WERI-Rb-1 (cell line): ENCODE measurements at regions not wholly inside any gene's neighbourhood (a gene's known extent, or its start where the extent isn't known, plus 50 kb on each side); places are given as distances from the start of the nearest gene placed in this dataset.

Experiments used
- DNase-seq: peaks from one replicate; pipeline ENCODE4 v3.0.0-alpha.2; 2020
- H3K27ac ChIP-seq: fragments of 250-450 bp; sonication (Bioruptor Pico); 2 replicates; pipeline ENCODE4 v1.5.1; 2020; ENCODE audit warnings: mild to moderate bottlenecking, moderate library complexity
- H3K27me3 ChIP-seq: fragments of 250-450 bp; sonication (Bioruptor Pico); 2 replicates; pipeline ENCODE4 v1.5.1; 2021; ENCODE audit warnings: mild to moderate bottlenecking, low read depth, moderate library complexity; ENCODE audit not compliant: insufficient read depth, severe bottlenecking
- H3K36me3 ChIP-seq: fragments of 250-450 bp; sonication (Bioruptor Pico); 2 replicates; pipeline ENCODE4 v1.5.1; 2020; ENCODE audit warnings: mild to moderate bottlenecking, moderate library complexity
- H3K4me3 ChIP-seq: 2 replicates; pipeline ENCODE4 v1.5.1; 2011; ENCODE audit warnings: low read depth, mild to moderate bottlenecking, control low read depth, low read length
- H3K9me3 ChIP-seq: fragments of 250-450 bp; sonication (Bioruptor Pico); 2 replicates; pipeline ENCODE4 v1.5.1; 2021; ENCODE audit warnings: mild to moderate bottlenecking, moderate library complexity; ENCODE audit not compliant: severe bottlenecking
- TF ChIP-seq, protein P1 (sequence below): IDR thresholded peaks from 2 replicates; pipeline ENCODE4 v1.5.1; 2011; ENCODE audit warnings: low read depth, mild to moderate bottlenecking, control low read depth, inconsistent platforms, low read length

- TF ChIP-seq, protein P1, sequence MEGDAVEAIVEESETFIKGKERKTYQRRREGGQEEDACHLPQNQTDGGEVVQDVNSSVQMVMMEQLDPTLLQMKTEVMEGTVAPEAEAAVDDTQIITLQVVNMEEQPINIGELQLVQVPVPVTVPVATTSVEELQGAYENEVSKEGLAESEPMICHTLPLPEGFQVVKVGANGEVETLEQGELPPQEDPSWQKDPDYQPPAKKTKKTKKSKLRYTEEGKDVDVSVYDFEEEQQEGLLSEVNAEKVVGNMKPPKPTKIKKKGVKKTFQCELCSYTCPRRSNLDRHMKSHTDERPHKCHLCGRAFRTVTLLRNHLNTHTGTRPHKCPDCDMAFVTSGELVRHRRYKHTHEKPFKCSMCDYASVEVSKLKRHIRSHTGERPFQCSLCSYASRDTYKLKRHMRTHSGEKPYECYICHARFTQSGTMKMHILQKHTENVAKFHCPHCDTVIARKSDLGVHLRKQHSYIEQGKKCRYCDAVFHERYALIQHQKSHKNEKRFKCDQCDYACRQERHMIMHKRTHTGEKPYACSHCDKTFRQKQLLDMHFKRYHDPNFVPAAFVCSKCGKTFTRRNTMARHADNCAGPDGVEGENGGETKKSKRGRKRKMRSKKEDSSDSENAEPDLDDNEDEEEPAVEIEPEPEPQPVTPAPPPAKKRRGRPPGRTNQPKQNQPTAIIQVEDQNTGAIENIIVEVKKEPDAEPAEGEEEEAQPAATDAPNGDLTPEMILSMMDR = no peak
- no peak overlapping the region for H3K27ac ChIP-seq
- no peak overlapping the region for H3K4me3 ChIP-seq
- H3K27me3 ChIP-seq = no peaks in the 10 kb centered on the region
- DNase-seq = no peak
- H3K36me3 ChIP-seq = no peaks in the 10 kb centered on the region
- no peaks in the 10 kb centered on the region for H3K9me3 ChIP-seq
Observed at GRCh38 chr4:32506067-32506466, 1785.9 kb downstream of the PCDH7 start.

DNA sequence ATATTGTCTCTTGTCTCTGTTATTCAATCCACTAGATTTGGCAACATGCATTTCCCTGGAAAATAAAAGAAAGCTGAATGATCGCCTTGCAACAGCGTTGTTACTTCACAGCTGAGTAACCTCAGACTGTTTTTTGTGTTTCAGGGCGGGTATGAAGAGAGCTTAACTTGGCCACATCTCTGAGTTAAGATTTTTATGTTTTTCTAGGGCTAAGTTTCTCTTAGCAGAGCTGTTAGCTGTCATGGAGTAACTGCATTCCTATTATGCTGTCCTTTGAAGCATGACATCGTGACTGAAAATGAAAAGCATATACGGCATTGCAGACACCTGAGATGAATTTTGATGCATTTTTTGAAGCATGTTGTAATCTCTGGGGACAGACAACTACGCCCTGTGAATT, 1798.9 kb downstream of the PCDH7 start:
- H3K4me3 ChIP-seq = no peak overlapping the region
- no peaks in the 10 kb centered on the region for H3K27me3 ChIP-seq

DNA sequence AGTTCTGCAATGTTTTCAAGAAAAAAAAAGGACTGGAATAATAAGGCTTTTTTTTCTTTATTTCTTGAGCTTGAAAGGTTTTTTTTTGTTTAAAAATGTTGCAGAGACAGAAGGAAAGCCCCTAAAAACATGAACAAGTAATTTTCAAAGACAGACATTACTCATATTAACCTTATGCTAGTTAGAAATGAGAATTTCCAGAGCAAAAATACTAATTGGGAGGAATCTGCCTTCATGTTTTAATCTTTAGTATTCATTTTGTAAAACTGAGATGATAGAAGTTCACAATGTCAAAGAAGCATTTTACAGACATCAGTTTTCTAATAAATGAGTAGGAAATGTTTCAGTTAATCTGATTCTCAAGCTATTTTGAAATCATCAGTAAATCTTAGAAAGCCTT, 1805.3 kb downstream of the PCDH7 start:
- Histone ChIP-seq H3K27me3 (no peaks in the 10 kb centered on the region), H3K4me3 (no peak overlapping the region), H3K27ac (no peak overlapping the region), H3K36me3 (no peaks in the 10 kb centered on the region), H3K9me3 (peaks cover 1% of the 10 kb centered on the region)
- TF ChIP-seq, protein P1 = no peak
- no peak for DNase-seq

More for the DNA sequence above, 1798.9 kb downstream of the PCDH7 start:
- no peak for DNase-seq
- Histone ChIP-seq H3K27ac (no peak overlapping the region), H3K9me3 (no peaks in the 10 kb centered on the region), H3K36me3 (no peaks in the 10 kb centered on the region)
- TF ChIP-seq, protein P1 = no peak

DNA sequence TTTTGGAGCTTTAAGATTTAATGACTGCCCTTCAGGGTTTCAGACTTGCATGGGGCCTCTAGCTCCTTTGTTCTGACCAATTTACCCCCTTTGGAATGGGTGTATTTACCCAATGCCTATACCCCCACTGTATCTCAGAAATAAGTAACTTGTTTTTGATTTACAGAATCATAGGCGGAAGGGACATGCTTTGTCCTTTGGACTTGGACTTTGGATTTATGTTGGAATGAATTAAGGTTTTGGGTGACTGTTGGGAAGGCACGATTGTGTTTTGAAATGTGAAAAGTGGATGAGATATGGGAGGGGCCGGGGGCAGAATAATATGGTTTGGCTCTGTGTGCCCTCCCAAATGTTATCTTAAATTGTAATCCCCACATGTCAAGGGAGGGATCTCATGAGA, 1824.7 kb downstream of the PCDH7 start:
- H3K9me3 ChIP-seq = no peaks in the 10 kb centered on the region
- TF ChIP-seq, protein P1 = no peak

DNA sequence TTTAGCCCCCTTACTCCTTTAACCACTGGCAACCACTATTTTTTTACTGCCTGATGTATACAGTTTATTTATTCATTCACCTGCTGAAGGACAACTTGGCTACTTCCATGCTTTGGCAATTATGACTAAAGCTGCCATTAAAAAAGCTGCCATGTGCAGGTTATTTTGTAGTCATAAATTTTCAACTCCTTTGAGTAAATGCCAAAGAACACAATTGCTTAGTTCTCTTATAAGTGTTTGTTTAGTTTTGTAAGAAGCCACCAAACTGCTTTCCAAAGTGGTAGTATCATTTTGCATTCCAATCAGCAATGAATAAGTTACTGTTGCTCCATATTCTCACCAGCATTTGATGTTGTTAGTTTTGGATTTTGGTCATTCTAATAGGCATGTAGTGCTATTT, 1831.8 kb downstream of the PCDH7 start:
- no peak overlapping the region for H3K27ac ChIP-seq
- TF ChIP-seq, protein P1 = no peak
- no peak for DNase-seq

More for the DNA sequence above, 1824.7 kb downstream of the PCDH7 start:
- DNase-seq = no peak
- Histone ChIP-seq H3K27me3 (no peaks in the 10 kb centered on the region), H3K4me3 (no peak overlapping the region), H3K27ac (no peak overlapping the region), H3K36me3 (no peaks in the 10 kb centered on the region)

GRCh38 chr4:32560306-32560705, 1840.1 kb downstream of the PCDH7 start:
- TF ChIP-seq, protein P1 = no peak
- H3K9me3 ChIP-seq = no peaks in the 10 kb centered on the region
- no peak overlapping the region for H3K27ac ChIP-seq
- DNase-seq = no peak
- H3K36me3 ChIP-seq = no peaks in the 10 kb centered on the region
- H3K4me3 ChIP-seq = no peak overlapping the region
- H3K27me3 ChIP-seq = no peaks in the 10 kb centered on the region

More for the DNA sequence above, 1831.8 kb downstream of the PCDH7 start:
- Histone ChIP-seq H3K9me3 (no peaks in the 10 kb centered on the region), H3K27me3 (no peaks in the 10 kb centered on the region), H3K36me3 (no peaks in the 10 kb centered on the region), H3K4me3 (no peak overlapping the region)
